Ovary (tissue), 7 donors: ENCODE measurements at regions not wholly inside any gene's neighbourhood (a gene's known extent, or its start where the extent isn't known, plus 50 kb on each side); places are given as distances from the start of the nearest gene placed in this dataset.

Source experiments
- DNase-seq, 5 donors: peaks; one replicate each; pipeline ENCODE4 v3.0.0-alpha.2; 2019 to 2020
- H3K27ac ChIP-seq, 2 donors: fragments of 200-600 bp; one replicate each; pipeline versions ENCODE4 v1.5.1 to v1.8.0; 2019 to 2022
- H3K27me3 ChIP-seq: fragments of 200-600 bp; one replicate; pipeline ENCODE4 v1.8.0; 2022
- H3K36me3 ChIP-seq: fragments of 200-600 bp; sonication (generic); one replicate; pipeline ENCODE4 v1.5.1; 2019
- H3K4me1 ChIP-seq: one replicate; pipeline ENCODE4 v1.8.1; 2013; ENCODE audit warnings: mild to moderate bottlenecking, moderate library complexity; ENCODE audit not compliant: insufficient read depth
- H3K4me3 ChIP-seq: fragments of 200-600 bp; sonication (generic); one replicate; pipeline ENCODE4 v1.5.1; 2017
- H3K9me3 ChIP-seq, 2 donors: fragments of 200-600 bp in 1 of 2; sonication (generic) in 1 of 2; one replicate each; pipeline versions ENCODE4 v1.5.1 to v1.8.1; 2013 to 2019; ENCODE audit warnings: mild to moderate bottlenecking in 1 of 2, moderate library complexity in 1 of 2
- EP300 ChIP-seq: sonication (generic); formaldehyde crosslinking; IDR thresholded peaks from one replicate; pipeline ENCODE4 v1.6.1; 2017; ENCODE audit warnings: antibody characterized with exemption
- POLR2A ChIP-seq: fragments of 450-650 bp; IDR thresholded peaks from one replicate; pipeline ENCODE4 v1.6.1; 2017; ENCODE audit warnings: antibody characterized with exemption, mild to moderate bottlenecking, moderate library complexity
- WGBS, 3 donors: extraction: QIAGEN DNeasy Blood & Tissue Kit in 1 of 3; methylation state at CpG; one replicate each; pipeline versions ENCODE4 v1.1.5 to v1.1.7; 2013 to 2017; 5-methylcytosine and 5-hydroxymethylcytosine counted together
- intact Hi-C, 4 donors: fragments of 100-400 bp; cut with DNase I; formaldehyde crosslinking; loops; one replicate each; pipeline versions ENCODE4 v1.11.0 to v1.15.1; 2022 to 2023
- TF ChIP-seq, protein P1 (sequence below), 3 donors: fragments of 450-650 bp in 2 of 3; fragments of 200-600 bp in 1 of 3; IDR thresholded peaks; one replicate each; pipeline versions ENCODE4 v1.5.1 to v1.8.0; 2016 to 2022; ENCODE audit warnings: antibody characterized with exemption in 3 of 3, mild to moderate bottlenecking in 1 of 3
- donor health status: DM: no; HTN: no; CAD: no; lungs with moderate emphysema.
- donor health status: DM: no; HTN: no; CAD: no.
- donor health status: Bipolar disorder and iron deficiency.
- donor health status: DM: no; HTN: no; CAD: no.
- donor health status: DM: yes; HTN: yes; CAD: no.

- H3K4me3 ChIP-seq = no peak overlapping the region
- H3K27me3 ChIP-seq = no peaks in the 10 kb centered on the region
- H3K9me3 ChIP-seq = no peaks in the 10 kb centered on the region
- 89 to 93% (median 89%) methylated on average over 1 of the region's 1 CpG for WGBS, 3 donors
- no peak overlapping the region for H3K27ac ChIP-seq
- H3K4me1 ChIP-seq = no peaks in the 10 kb centered on the region
- TF ChIP-seq, protein P1, sequence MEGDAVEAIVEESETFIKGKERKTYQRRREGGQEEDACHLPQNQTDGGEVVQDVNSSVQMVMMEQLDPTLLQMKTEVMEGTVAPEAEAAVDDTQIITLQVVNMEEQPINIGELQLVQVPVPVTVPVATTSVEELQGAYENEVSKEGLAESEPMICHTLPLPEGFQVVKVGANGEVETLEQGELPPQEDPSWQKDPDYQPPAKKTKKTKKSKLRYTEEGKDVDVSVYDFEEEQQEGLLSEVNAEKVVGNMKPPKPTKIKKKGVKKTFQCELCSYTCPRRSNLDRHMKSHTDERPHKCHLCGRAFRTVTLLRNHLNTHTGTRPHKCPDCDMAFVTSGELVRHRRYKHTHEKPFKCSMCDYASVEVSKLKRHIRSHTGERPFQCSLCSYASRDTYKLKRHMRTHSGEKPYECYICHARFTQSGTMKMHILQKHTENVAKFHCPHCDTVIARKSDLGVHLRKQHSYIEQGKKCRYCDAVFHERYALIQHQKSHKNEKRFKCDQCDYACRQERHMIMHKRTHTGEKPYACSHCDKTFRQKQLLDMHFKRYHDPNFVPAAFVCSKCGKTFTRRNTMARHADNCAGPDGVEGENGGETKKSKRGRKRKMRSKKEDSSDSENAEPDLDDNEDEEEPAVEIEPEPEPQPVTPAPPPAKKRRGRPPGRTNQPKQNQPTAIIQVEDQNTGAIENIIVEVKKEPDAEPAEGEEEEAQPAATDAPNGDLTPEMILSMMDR (IDR thresholded peaks at IDR 0.05) = no peak
- TF ChIP-seq POLR2A = no peak
- TF ChIP-seq EP300 = no peak
- intact Hi-C loops = no loop called here
- no peaks in the 10 kb centered on the region for H3K36me3 ChIP-seq
- no peak for DNase-seq
Observed at GRCh38 chr7:142334806-142335205, 76.9 kb upstream of the PRSS58 start.

- H3K9me3 ChIP-seq = no peaks in the 10 kb centered on the region
- no peaks in the 10 kb centered on the region for H3K36me3 ChIP-seq
- TF ChIP-seq POLR2A (no peak), EP300 (no peak)
- TF ChIP-seq, protein P1 (IDR thresholded peaks at IDR 0.05) = no peak
- H3K27ac ChIP-seq = no peak overlapping the region
- WGBS, 3 donors = 60 to 82% (median 73%) methylated on average over 2 of the region's 2 CpGs
- no peak for DNase-seq
- H3K27me3 ChIP-seq = no peaks in the 10 kb centered on the region
- intact Hi-C loops = no loop called here
- H3K4me3 ChIP-seq = no peak overlapping the region
- H3K4me1 ChIP-seq = no peaks in the 10 kb centered on the region
Observed at GRCh38 chr7:142334236-142334635, 76.4 kb upstream of the PRSS58 start.

- no peaks in the 10 kb centered on the region for H3K9me3 ChIP-seq
- no peaks in the 10 kb centered on the region for H3K27me3 ChIP-seq
- intact Hi-C loops = no loop called here
- no peak overlapping the region for H3K4me3 ChIP-seq
- TF ChIP-seq, protein P1 (IDR thresholded peaks at IDR 0.05) = no peak
- TF ChIP-seq POLR2A (no peak), EP300 (no peak)
- DNase-seq = no peak
- 77 to 87% (median 86%) methylated on average over 6 of the region's 6 CpGs for WGBS, 3 donors
- no peaks in the 10 kb centered on the region for H3K36me3 ChIP-seq
- H3K27ac ChIP-seq = no peak overlapping the region
- H3K4me1 ChIP-seq = no peaks in the 10 kb centered on the region
Observed at GRCh38 chr7:142332421-142332820, 74.6 kb upstream of the PRSS58 start.

DNA sequence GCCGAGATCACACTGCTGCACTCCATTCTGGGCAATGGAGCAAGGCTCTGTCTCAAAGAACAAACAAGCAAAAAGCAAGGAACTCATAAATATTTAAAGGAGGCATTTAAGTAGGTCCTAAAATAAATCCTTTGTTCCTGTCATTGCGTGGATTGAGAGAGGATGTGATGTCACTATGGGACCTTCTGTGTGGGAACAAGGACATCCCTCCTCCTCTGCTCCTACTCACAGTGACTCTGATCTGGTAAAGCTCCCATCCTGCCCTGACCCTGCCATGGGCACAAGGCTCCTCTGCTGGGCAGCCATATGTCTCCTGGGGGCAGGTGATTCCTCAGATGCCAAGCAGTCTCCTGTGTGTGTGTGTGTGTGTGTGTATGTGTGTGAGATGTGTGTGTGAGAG is 74.1 kb upstream of the PRSS58 start:
- TF ChIP-seq POLR2A (no peak), EP300 (no peak)
- TF ChIP-seq, protein P1 (IDR thresholded peaks at IDR 0.05) = no peak
- intact Hi-C loops = no loop called here
- Histone ChIP-seq H3K27me3 (no peaks in the 10 kb centered on the region), H3K4me1 (no peaks in the 10 kb centered on the region), H3K9me3 (no peaks in the 10 kb centered on the region), H3K4me3 (no peak overlapping the region), H3K27ac (no peak overlapping the region), H3K36me3 (no peaks in the 10 kb centered on the region)
- 54 to 77% (median 67%) methylated on average over 2 of the region's 2 CpGs for WGBS, 3 donors
- no peak for DNase-seq
